Ovary (tissue), 3 donors: ENCODE measurements at regions not wholly inside any gene's neighbourhood (a gene's known extent, or its start where the extent isn't known, plus 50 kb on each side); places are given as distances from the start of the nearest gene placed in this dataset.

Source experiments
- EP300 ChIP-seq: sonication (generic); formaldehyde crosslinking; IDR thresholded peaks from one replicate; pipeline ENCODE4 v1.6.1; 2017; ENCODE audit warnings: antibody characterized with exemption
- POLR2A ChIP-seq: fragments of 450-650 bp; IDR thresholded peaks from one replicate; pipeline ENCODE4 v1.6.1; 2017; ENCODE audit warnings: antibody characterized with exemption, mild to moderate bottlenecking, moderate library complexity
- TF ChIP-seq, protein P1 (sequence below), 3 donors: fragments of 450-650 bp in 2 of 3; fragments of 200-600 bp in 1 of 3; IDR thresholded peaks; one replicate each; pipeline versions ENCODE4 v1.5.1 to v1.8.0; 2016 to 2022; ENCODE audit warnings: antibody characterized with exemption in 3 of 3, mild to moderate bottlenecking in 1 of 3
- donor health status: DM: no; HTN: no; CAD: no.

DNA sequence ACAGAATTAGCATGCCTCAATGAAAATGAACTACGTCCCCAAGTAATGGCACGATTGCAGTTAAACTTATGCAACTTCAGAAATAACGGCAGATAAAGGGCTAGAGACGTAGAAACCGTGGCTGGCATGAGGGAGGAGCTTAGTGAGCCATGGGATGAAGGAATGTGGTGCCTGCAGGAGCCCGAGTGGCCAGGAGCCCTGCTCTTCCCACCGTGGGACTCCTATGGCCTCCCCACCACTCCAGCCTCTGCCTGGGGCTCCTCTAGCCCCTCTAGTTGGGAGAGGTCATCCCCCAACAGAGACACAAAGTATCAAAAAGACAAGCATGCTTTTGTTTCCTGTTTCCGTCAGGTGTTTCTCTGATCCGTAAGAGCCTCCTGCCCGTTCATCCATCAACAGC is 75.1 kb upstream of the BHLHE23 start:
- TF ChIP-seq, protein P1, sequence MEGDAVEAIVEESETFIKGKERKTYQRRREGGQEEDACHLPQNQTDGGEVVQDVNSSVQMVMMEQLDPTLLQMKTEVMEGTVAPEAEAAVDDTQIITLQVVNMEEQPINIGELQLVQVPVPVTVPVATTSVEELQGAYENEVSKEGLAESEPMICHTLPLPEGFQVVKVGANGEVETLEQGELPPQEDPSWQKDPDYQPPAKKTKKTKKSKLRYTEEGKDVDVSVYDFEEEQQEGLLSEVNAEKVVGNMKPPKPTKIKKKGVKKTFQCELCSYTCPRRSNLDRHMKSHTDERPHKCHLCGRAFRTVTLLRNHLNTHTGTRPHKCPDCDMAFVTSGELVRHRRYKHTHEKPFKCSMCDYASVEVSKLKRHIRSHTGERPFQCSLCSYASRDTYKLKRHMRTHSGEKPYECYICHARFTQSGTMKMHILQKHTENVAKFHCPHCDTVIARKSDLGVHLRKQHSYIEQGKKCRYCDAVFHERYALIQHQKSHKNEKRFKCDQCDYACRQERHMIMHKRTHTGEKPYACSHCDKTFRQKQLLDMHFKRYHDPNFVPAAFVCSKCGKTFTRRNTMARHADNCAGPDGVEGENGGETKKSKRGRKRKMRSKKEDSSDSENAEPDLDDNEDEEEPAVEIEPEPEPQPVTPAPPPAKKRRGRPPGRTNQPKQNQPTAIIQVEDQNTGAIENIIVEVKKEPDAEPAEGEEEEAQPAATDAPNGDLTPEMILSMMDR (IDR thresholded peaks at IDR 0.05): no peak
- no peak for TF ChIP-seq EP300
- TF ChIP-seq POLR2A: no peak
